ENCODE measurements at regions not wholly inside any gene's neighbourhood (a gene's known extent, or its start where the extent isn't known, plus 50 kb on each side); places are given as distances from the start of the nearest gene placed in this dataset.

- TF ChIP-seq GLIS3 (CRISPR knock-in tag; IDR thresholded peaks at IDR 0.05) = no peak
- TF ChIP-seq ZNF70 (CRISPR knock-in tag; IDR thresholded peaks at IDR 0.05) = no peak
- no peak for TF ChIP-seq TOX (CRISPR knock-in tag; IDR thresholded peaks at IDR 0.05; ENCODE audit: borderline replicate concordance)
- TF ChIP-seq RARB (CRISPR knock-in tag; IDR thresholded peaks at IDR 0.05) = no peak
- TF ChIP-seq, protein P1, sequence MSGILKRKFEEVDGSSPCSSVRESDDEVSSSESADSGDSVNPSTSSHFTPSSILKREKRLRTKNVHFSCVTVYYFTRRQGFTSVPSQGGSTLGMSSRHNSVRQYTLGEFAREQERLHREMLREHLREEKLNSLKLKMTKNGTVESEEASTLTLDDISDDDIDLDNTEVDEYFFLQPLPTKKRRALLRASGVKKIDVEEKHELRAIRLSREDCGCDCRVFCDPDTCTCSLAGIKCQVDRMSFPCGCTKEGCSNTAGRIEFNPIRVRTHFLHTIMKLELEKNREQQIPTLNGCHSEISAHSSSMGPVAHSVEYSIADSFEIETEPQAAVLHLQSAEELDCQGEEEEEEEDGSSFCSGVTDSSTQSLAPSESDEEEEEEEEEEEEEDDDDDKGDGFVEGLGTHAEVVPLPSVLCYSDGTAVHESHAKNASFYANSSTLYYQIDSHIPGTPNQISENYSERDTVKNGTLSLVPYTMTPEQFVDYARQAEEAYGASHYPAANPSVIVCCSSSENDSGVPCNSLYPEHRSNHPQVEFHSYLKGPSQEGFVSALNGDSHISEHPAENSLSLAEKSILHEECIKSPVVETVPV (CRISPR knock-in tag; IDR thresholded peaks at IDR 0.05) = no peak
- TF ChIP-seq BACH2 (CRISPR knock-in tag; IDR thresholded peaks at IDR 0.05; ENCODE audit: borderline replicate concordance) = no peak
- no peak for TF ChIP-seq ZNF565 (CRISPR knock-in tag; conservative IDR thresholded peaks at IDR 0.05; ENCODE audit: low read depth)
- no peak for TF ChIP-seq SNAI2 (CRISPR knock-in tag; IDR thresholded peaks at IDR 0.05)
- no peak for TF ChIP-seq TCF4 (CRISPR knock-in tag; IDR thresholded peaks at IDR 0.05; ENCODE audit: borderline replicate concordance)
- ATAC-seq = no peak
These were observed 365.5 kb downstream of the PCDH7 start for GRCh38 chr4:31085689-31086088.

GRCh38 chr4:31086756-31087330 lies 366.7 kb downstream of the PCDH7 start:
- ATAC-seq = no peak

GRCh38 chr4:31088600-31089230 lies 368.5 kb downstream of the PCDH7 start:
- TF ChIP-seq POU6F1 (CRISPR knock-in tag; IDR thresholded peaks at IDR 0.05; ENCODE audit: borderline replicate concordance, low read depth) (no peak), ISL1 (CRISPR knock-in tag; IDR thresholded peaks at IDR 0.05) (peak; percentile 84)
- no peak for ATAC-seq

More at GRCh38 chr4:31086756-31087330, 366.7 kb downstream of the PCDH7 start:
- TF ChIP-seq GLIS3 (CRISPR knock-in tag; IDR thresholded peaks at IDR 0.05) = no peak
- TF ChIP-seq ZFP30 (CRISPR knock-in tag; IDR thresholded peaks at IDR 0.05) = no peak
- no peak for TF ChIP-seq TCF4 (CRISPR knock-in tag; IDR thresholded peaks at IDR 0.05; ENCODE audit: borderline replicate concordance)
- TF ChIP-seq, protein P2, sequence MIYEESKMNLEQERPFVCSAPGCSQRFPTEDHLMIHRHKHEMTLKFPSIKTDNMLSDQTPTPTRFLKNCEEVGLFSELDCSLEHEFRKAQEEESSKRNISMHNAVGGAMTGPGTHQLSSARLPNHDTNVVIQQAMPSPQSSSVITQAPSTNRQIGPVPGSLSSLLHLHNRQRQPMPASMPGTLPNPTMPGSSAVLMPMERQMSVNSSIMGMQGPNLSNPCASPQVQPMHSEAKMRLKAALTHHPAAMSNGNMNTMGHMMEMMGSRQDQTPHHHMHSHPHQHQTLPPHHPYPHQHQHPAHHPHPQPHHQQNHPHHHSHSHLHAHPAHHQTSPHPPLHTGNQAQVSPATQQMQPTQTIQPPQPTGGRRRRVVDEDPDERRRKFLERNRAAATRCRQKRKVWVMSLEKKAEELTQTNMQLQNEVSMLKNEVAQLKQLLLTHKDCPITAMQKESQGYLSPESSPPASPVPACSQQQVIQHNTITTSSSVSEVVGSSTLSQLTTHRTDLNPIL (CRISPR knock-in tag; IDR thresholded peaks at IDR 0.05; ENCODE audit: low read depth) = no peak
- no peak for TF ChIP-seq OSR1 (CRISPR knock-in tag; IDR thresholded peaks at IDR 0.05)
- TF ChIP-seq ZNF8 (CRISPR knock-in tag; IDR thresholded peaks at IDR 0.05) = no peak
- no peak for TF ChIP-seq TOX (CRISPR knock-in tag; IDR thresholded peaks at IDR 0.05; ENCODE audit: borderline replicate concordance)
- TF ChIP-seq ZNF565 (CRISPR knock-in tag; conservative IDR thresholded peaks at IDR 0.05; ENCODE audit: low read depth) = no peak
- no peak for TF ChIP-seq PPARA (CRISPR knock-in tag; IDR thresholded peaks at IDR 0.05; ENCODE audit: borderline replicate concordance)
- no peak for TF ChIP-seq ZC3H10 (CRISPR knock-in tag; IDR thresholded peaks at IDR 0.05)
- TF ChIP-seq, protein P1 (CRISPR knock-in tag; IDR thresholded peaks at IDR 0.05) = no peak
- no peak for TF ChIP-seq ZNF70 (CRISPR knock-in tag; IDR thresholded peaks at IDR 0.05)
- no peak for TF ChIP-seq ESRRG (CRISPR knock-in tag; IDR thresholded peaks at IDR 0.05)
- TF ChIP-seq POU6F1 (CRISPR knock-in tag; IDR thresholded peaks at IDR 0.05; ENCODE audit: borderline replicate concordance, low read depth) = no peak
- TF ChIP-seq ARNTL (CRISPR knock-in tag; IDR thresholded peaks at IDR 0.05; ENCODE audit: borderline replicate concordance, low read depth) = no peak

GRCh38 chr4:31089815-31090214 lies 369.6 kb downstream of the PCDH7 start:
- TF ChIP-seq TCF4 (CRISPR knock-in tag; IDR thresholded peaks at IDR 0.05; ENCODE audit: borderline replicate concordance) = no peak
- no peak for TF ChIP-seq SNAI2 (CRISPR knock-in tag; IDR thresholded peaks at IDR 0.05)
- no peak for TF ChIP-seq RARB (CRISPR knock-in tag; IDR thresholded peaks at IDR 0.05)
- TF ChIP-seq CSDC2 (CRISPR knock-in tag; IDR thresholded peaks at IDR 0.05) = no peak
- TF ChIP-seq ISL1 (CRISPR knock-in tag; IDR thresholded peaks at IDR 0.05) = 0 out of 2 replicates have a peak, but pooled peaks have one; percentile 16
- no peak for TF ChIP-seq ZNF70 (CRISPR knock-in tag; IDR thresholded peaks at IDR 0.05)
- no peak for ATAC-seq

All from SK-N-SH treated with all-trans-retinoic acid at 6 μM for 48 hours (cell line).